IMR-90 (cell line): ENCODE measurements at regions not wholly inside any gene's neighbourhood (a gene's known extent, or its start where the extent isn't known, plus 50 kb on each side); places are given as distances from the start of the nearest gene placed in this dataset.

ENCODE experiments used
- ATAC-seq: fragments of 200-7000 bp; cut with Tn5 transposase; 2 replicates; pipeline ENCODE4 v1.9.1; 2020; ENCODE audit warnings: low read depth, mild to moderate bottlenecking, moderate library complexity
- BruUV-seq: library from RNA; stranded (reverse); fragments of 400-500 nt; replicated peaks from 2 replicates; lab custom pipeline; 2021; lab: Mats Ljungman, UMichigan
- CTCF ChIA-PET: fragments of 300-600 bp; formaldehyde crosslinking; extraction: SDS; loops from one replicate; lab custom pipeline; 2021; ENCODE audit warnings: antibody characterized with exemption; lab: Yijun Ruan, JAX
- POLR2A ChIA-PET: fragments of 300-600 bp; sonication (Branson Sonifier 250); formaldehyde crosslinking; loops from one replicate; lab custom pipeline; 2022; ENCODE audit warnings: antibody characterized with exemption; ENCODE audit not compliant: unreplicated experiment; lab: Charles Lee
- DNase-seq: peaks from one replicate; pipeline ENCODE4 v3.0.0; 2013
- H2AFZ ChIP-seq: replicated peaks from 2 replicates; pipeline ENCODE3; 2013; ENCODE audit warnings: low read length, mild to moderate bottlenecking; ENCODE audit not compliant: poor library complexity
- H2AK5ac ChIP-seq: 2 replicates; pipeline ENCODE4 v1.6.1; 2013; ENCODE audit warnings: low read depth, low read length, inconsistent platforms
- H2AK9ac ChIP-seq: replicated peaks from 2 replicates; pipeline ENCODE3; 2013; ENCODE audit warnings: mild to moderate bottlenecking, low read depth, low read length, moderate library complexity; ENCODE audit not compliant: poor library complexity
- H2BK120ac ChIP-seq: 2 replicates; pipeline ENCODE4 v1.6.1; 2013; ENCODE audit warnings: low read depth, low read length, inconsistent platforms
- H2BK15ac ChIP-seq: 3 replicates; pipeline ENCODE4 v1.6.1; 2013; ENCODE audit warnings: low read depth, low read length, inconsistent platforms
- H2BK20ac ChIP-seq: 2 replicates; pipeline ENCODE4 v1.6.1; 2013; ENCODE audit warnings: low read depth, mild to moderate bottlenecking, inconsistent platforms, low read length, moderate library complexity
- H2BK5ac ChIP-seq: 2 replicates; pipeline ENCODE4 v1.6.1; 2013; ENCODE audit warnings: mild to moderate bottlenecking, low read depth, low read length, inconsistent platforms; ENCODE audit not compliant: poor library complexity, severe bottlenecking
- H3K14ac ChIP-seq: replicated peaks from 2 replicates; pipeline ENCODE4 v1.6.1; 2013; ENCODE audit warnings: low read depth, low read length, inconsistent platforms
- H3K18ac ChIP-seq: 2 replicates; pipeline ENCODE4 v1.6.1; 2013; ENCODE audit warnings: low read depth, low read length, control low read depth
- H3K23ac ChIP-seq: 2 replicates; pipeline ENCODE4 v1.6.1; 2013; ENCODE audit warnings: low read depth, low read length, inconsistent platforms
- H3K27ac ChIP-seq: 2 replicates; pipeline ENCODE4 v1.5.1; 2013; ENCODE audit warnings: mild to moderate bottlenecking, control low read depth, low read length; ENCODE audit not compliant: insufficient read depth
- H3K27me3 ChIP-seq: 2 replicates; pipeline ENCODE4 v1.6.1; 2013; ENCODE audit warnings: low read length; ENCODE audit not compliant: control insufficient read depth, insufficient read depth
- H3K36me3 ChIP-seq: 2 replicates; pipeline ENCODE4 v1.6.1; 2013; ENCODE audit warnings: low read length, mixed read lengths; ENCODE audit not compliant: control insufficient read depth, insufficient read depth
- H3K4ac ChIP-seq: 2 replicates; pipeline ENCODE4 v1.6.1; 2013; ENCODE audit warnings: low read depth, low read length, inconsistent platforms
- H3K4me1 ChIP-seq: 2 replicates; pipeline ENCODE4 v1.6.1; 2013; ENCODE audit warnings: low read length, mixed read lengths; ENCODE audit not compliant: control insufficient read depth, insufficient read depth
- H3K4me2 ChIP-seq: 2 replicates; pipeline ENCODE4 v1.6.1; 2013; ENCODE audit warnings: low read depth, mild to moderate bottlenecking, control low read depth, low read length, moderate library complexity
- H3K4me3 ChIP-seq: 2 replicates; pipeline ENCODE4 v1.5.1; 2013; ENCODE audit warnings: low read depth, mild to moderate bottlenecking, control low read depth, low read length, moderate library complexity; ENCODE audit not compliant: insufficient read depth
- H3K56ac ChIP-seq: 2 replicates; pipeline ENCODE4 v1.6.1; 2013; ENCODE audit warnings: low read length, inconsistent platforms; ENCODE audit not compliant: insufficient read depth; ENCODE audit errors: extremely low read depth
- H3K79me1 ChIP-seq, 2 experiments: 2 replicates each; pipeline ENCODE4 v1.6.1; 2013; ENCODE audit warnings: low read length in 2 of 2, inconsistent platforms in 1 of 2, low read depth in 1 of 2
- H3K9ac ChIP-seq: 2 replicates; pipeline ENCODE4 v1.6.1; 2013; ENCODE audit warnings: low read depth, low read length, control low read depth
- H3K9me1 ChIP-seq: 2 replicates; pipeline ENCODE4 v1.6.1; 2013; ENCODE audit warnings: low read length, inconsistent platforms; ENCODE audit not compliant: insufficient read depth
- H3K9me3 ChIP-seq: 2 replicates; pipeline ENCODE4 v1.6.1; 2013; ENCODE audit warnings: low read length; ENCODE audit not compliant: control insufficient read depth, insufficient read depth
- H4K20me1 ChIP-seq: 2 replicates; pipeline ENCODE4 v1.6.1; 2013; ENCODE audit warnings: low read length, inconsistent platforms; ENCODE audit not compliant: insufficient read depth
- H4K5ac ChIP-seq: 2 replicates; pipeline ENCODE4 v1.6.1; 2013; ENCODE audit warnings: mild to moderate bottlenecking, low read depth, low read length, control low read depth
- H4K8ac ChIP-seq, 2 experiments: 2 replicates each; pipeline ENCODE4 v1.6.1; 2013; ENCODE audit warnings: low read depth in 2 of 2, low read length in 2 of 2, control low read depth in 1 of 2, inconsistent platforms in 1 of 2
- H4K91ac ChIP-seq: 2 replicates; pipeline ENCODE4 v1.6.1; 2013; ENCODE audit warnings: low read depth, low read length, inconsistent platforms; ENCODE audit not compliant: insufficient read depth
- whole genome bisulfite sequencing, 2 experiments: methylation state at CpG; one replicate each; pipeline versions ENCODE4 v1.1.5 to v1.1.7; 2013; ENCODE audit warnings: missing lambda C conversion rate in 2 of 2; ENCODE audit not compliant: insufficient read length in 1 of 2; ENCODE audit errors: extremely low coverage in 2 of 2; 5-methylcytosine and 5-hydroxymethylcytosine counted together
- dilution Hi-C: fragments of 300-500 bp; cut with HindIII; formaldehyde crosslinking; loops from one replicate; pipeline ENCODE4 v1.14.3; 2018; ENCODE audit warnings: low sequenced_read_pairs; ENCODE audit not compliant: unreplicated experiment
- in situ Hi-C: fragments of 300-500 bp; cut with MboI; formaldehyde crosslinking; loops from 3 replicates; pipeline ENCODE4 v1.14.3; 2019; ENCODE audit warnings: low sequenced_read_pairs, inconsistent platforms, mixed read lengths
- intact Hi-C: fragments of 100-400 bp; cut with micrococcal nuclease; formaldehyde crosslinking; loops from 2 replicates; pipeline ENCODE4 v1.10.0; 2022
- TF ChIP-seq, protein P1 (sequence below): conservative IDR thresholded peaks from 2 replicates; pipeline ENCODE4 v1.5.1; 2012; ENCODE audit warnings: mild to moderate bottlenecking, low read depth, low read length, improper control_type of control experiment

DNA sequence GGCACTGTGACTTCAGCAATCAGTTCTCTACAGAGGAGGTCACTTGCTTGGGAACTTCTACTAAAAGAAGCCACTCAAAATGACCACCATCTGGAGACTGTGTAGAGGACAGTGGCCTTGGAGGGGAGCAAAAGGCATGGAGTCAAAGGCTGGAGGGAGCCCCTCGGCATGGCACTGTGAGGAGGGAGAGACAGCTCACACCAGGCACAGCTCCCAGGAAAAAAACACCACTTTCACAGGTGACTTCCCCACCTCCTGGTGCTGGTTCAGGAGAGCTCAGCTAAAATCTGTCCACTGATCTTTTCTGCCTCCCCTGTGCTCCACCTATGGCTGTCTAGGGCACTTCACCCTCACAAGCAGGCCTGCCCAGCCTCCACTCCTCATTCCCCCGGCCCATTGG lies 649.4 kb upstream of the MGMT start:
- Histone ChIP-seq H4K91ac (no peak overlapping the region), H3K36me3 (no peaks in the 10 kb centered on the region), H2BK120ac (no peak overlapping the region), H3K14ac (no peak overlapping the region), H2AK5ac (no peak overlapping the region), H3K27ac (no peak overlapping the region), H3K4me2 (no peak overlapping the region), H3K9me1 (no peaks in the 10 kb centered on the region), H3K4me3 (no peak overlapping the region), H2AFZ (no peak overlapping the region), H3K79me1 (no peaks in the 10 kb centered on the region), H4K5ac (no peak overlapping the region), H2BK5ac (no peak overlapping the region), H3K23ac (no peak overlapping the region), H3K18ac (no peak overlapping the region), H2BK20ac (no peak overlapping the region), H3K4ac (no peak overlapping the region), H3K9ac (no peak overlapping the region), H3K4me1 (no peaks in the 10 kb centered on the region), H3K56ac (no peak overlapping the region), H4K8ac (no peak overlapping the region), H2AK9ac (no peak overlapping the region), H4K20me1 (no peaks in the 10 kb centered on the region), H2BK15ac (no peak overlapping the region), H3K9me3 (peaks cover 37% of the 10 kb centered on the region), H3K27me3 (no peaks in the 10 kb centered on the region)
- CTCF ChIA-PET: no interaction called here
- TF ChIP-seq, protein P1, sequence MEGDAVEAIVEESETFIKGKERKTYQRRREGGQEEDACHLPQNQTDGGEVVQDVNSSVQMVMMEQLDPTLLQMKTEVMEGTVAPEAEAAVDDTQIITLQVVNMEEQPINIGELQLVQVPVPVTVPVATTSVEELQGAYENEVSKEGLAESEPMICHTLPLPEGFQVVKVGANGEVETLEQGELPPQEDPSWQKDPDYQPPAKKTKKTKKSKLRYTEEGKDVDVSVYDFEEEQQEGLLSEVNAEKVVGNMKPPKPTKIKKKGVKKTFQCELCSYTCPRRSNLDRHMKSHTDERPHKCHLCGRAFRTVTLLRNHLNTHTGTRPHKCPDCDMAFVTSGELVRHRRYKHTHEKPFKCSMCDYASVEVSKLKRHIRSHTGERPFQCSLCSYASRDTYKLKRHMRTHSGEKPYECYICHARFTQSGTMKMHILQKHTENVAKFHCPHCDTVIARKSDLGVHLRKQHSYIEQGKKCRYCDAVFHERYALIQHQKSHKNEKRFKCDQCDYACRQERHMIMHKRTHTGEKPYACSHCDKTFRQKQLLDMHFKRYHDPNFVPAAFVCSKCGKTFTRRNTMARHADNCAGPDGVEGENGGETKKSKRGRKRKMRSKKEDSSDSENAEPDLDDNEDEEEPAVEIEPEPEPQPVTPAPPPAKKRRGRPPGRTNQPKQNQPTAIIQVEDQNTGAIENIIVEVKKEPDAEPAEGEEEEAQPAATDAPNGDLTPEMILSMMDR: no peak
- intact Hi-C loops (no loop called here), dilution Hi-C loops (no loop called here), in situ Hi-C loops (no loop called here)
- DNase-seq (no peak), ATAC-seq (no peak)
- POLR2A ChIA-PET: no interaction called here
- no TSS peak for BruUV-seq
- no CpG with 5 or more reads among the region's 2 CpGs for WGBS, 2 experiments
